GM23338 (cell line): ENCODE measurements at regions not wholly inside any gene's neighbourhood (a gene's known extent, or its start where the extent isn't known, plus 50 kb on each side); places are given as distances from the start of the nearest gene placed in this dataset.

Experiments
- ATAC-seq: fragments of 200-7000 bp; cut with Tn5 transposase; 3 replicates; pipeline ENCODE4 v1.9.1; 2020
- DNase-seq: peaks from one replicate; pipeline ENCODE4 v3.0.0-alpha.2; 2015; ENCODE audit warnings: low spot score
- H2AFZ ChIP-seq: fragments of 200-600 bp; sonication (generic); 2 replicates; pipeline ENCODE4 v1.8.0; 2016; ENCODE audit warnings: antibody characterized with exemption, mild to moderate bottlenecking, moderate library complexity
- H3F3A ChIP-seq: fragments of 200-600 bp; sonication (generic); replicated peaks from 2 replicates; pipeline ENCODE4 v1.8.0; 2017; ENCODE audit warnings: antibody characterized with exemption, mixed run types, low read depth
- H3K27ac ChIP-seq: fragments of 200-600 bp; sonication (generic); 2 replicates; pipeline ENCODE4 v1.6.1; 2016; ENCODE audit warnings: low read depth
- H3K27me3 ChIP-seq: fragments of 200-600 bp; sonication (generic); 2 replicates; pipeline ENCODE4 v1.8.0; 2016; ENCODE audit warnings: mild to moderate bottlenecking, mixed run types, moderate library complexity; ENCODE audit not compliant: insufficient read depth
- H3K36me3 ChIP-seq: fragments of 200-600 bp; sonication (generic); 2 replicates; pipeline ENCODE4 v1.8.0; 2016; ENCODE audit warnings: mild to moderate bottlenecking; ENCODE audit not compliant: insufficient read depth
- H3K4me1 ChIP-seq: fragments of 200-600 bp; sonication (generic); 2 replicates; pipeline ENCODE4 v1.8.0; 2016; ENCODE audit warnings: mild to moderate bottlenecking, moderate library complexity; ENCODE audit not compliant: insufficient read depth
- H3K4me2 ChIP-seq: fragments of 200-600 bp; sonication (generic); 2 replicates; pipeline ENCODE4 v1.7.1; 2017; ENCODE audit warnings: mixed run types
- H3K4me3 ChIP-seq: fragments of 200-600 bp; sonication (generic); 2 replicates; pipeline ENCODE4 v1.6.1; 2016; ENCODE audit warnings: mixed run types
- H3K79me2 ChIP-seq: fragments of 200-600 bp; sonication (generic); replicated peaks from 2 replicates; pipeline ENCODE4 v1.8.0; 2017; ENCODE audit warnings: mild to moderate bottlenecking; ENCODE audit not compliant: insufficient read depth
- H3K9me2 ChIP-seq: fragments of 200-600 bp; sonication (generic); 2 replicates; pipeline ENCODE4 v1.8.0; 2017; ENCODE audit not compliant: insufficient read depth
- H4K20me1 ChIP-seq: fragments of 200-600 bp; sonication (generic); replicated peaks from 2 replicates; pipeline ENCODE4 v1.8.0; 2017; ENCODE audit warnings: mild to moderate bottlenecking; ENCODE audit not compliant: insufficient read depth
- H3K27ac Mint-ChIP-seq: 2 replicates; pipeline ENCODE4 v1.8.0; 2020; ENCODE audit warnings: inconsistent platforms, mild to moderate bottlenecking, moderate library complexity, mixed read lengths
- H3K27me3 Mint-ChIP-seq: 3 replicates; pipeline ENCODE4 v1.8.0; 2022; ENCODE audit warnings: low read depth, mild to moderate bottlenecking, moderate library complexity, mixed read lengths, inconsistent platforms; ENCODE audit not compliant: insufficient read depth, poor library complexity
- H3K36me3 Mint-ChIP-seq: 3 replicates; pipeline ENCODE4 v1.8.0; 2021; ENCODE audit warnings: low read depth, mild to moderate bottlenecking, inconsistent platforms, moderate library complexity, mixed read lengths
- H3K4me1 Mint-ChIP-seq: 3 replicates; pipeline ENCODE4 v1.8.0; 2020; ENCODE audit warnings: mild to moderate bottlenecking, inconsistent platforms, mixed read lengths
- H3K4me3 Mint-ChIP-seq: 3 replicates; pipeline ENCODE4 v1.8.0; 2021; ENCODE audit warnings: moderate library complexity, mild to moderate bottlenecking, inconsistent platforms, mixed read lengths
- H3K9me3 Mint-ChIP-seq: 3 replicates; pipeline ENCODE4 v1.8.0; 2020; ENCODE audit warnings: moderate library complexity, mild to moderate bottlenecking, inconsistent platforms, mixed read lengths
- CREB1 ChIP-seq: fragments of 250-450 bp; sonication (Bioruptor Pico); IDR thresholded peaks from 2 replicates; pipeline ENCODE4 v1.5.0; 2020; ENCODE audit warnings: low read depth, mild to moderate bottlenecking, moderate library complexity
- CTCF ChIP-seq, 2 experiments: fragments of 200-600 bp in 1 of 2; sonication (generic) in 1 of 2; conservative IDR thresholded peaks; 2 replicates each; pipeline versions ENCODE4 v1.5.1 to v1.6.1; 2016 to 2017; ENCODE audit warnings: antibody characterized with exemption in 2 of 2, low read depth in 2 of 2, mild to moderate bottlenecking in 2 of 2, moderate library complexity in 1 of 2
- ETS1 ChIP-seq: IDR thresholded peaks from 2 replicates; pipeline ENCODE4 v1.6.1; 2016; ENCODE audit warnings: antibody characterized with exemption
- EZH2 ChIP-seq: fragments of 200-600 bp; sonication (generic); IDR thresholded peaks from one replicate; pipeline ENCODE4 v1.8.0; 2017; ENCODE audit warnings: antibody characterized with exemption, mild to moderate bottlenecking, low read depth; ENCODE audit not compliant: unreplicated experiment
- EZH2phosphoT487 ChIP-seq: fragments of 200-600 bp; sonication (generic); IDR thresholded peaks from one replicate; pipeline ENCODE4 v1.8.1; 2018; ENCODE audit warnings: antibody characterized with exemption; ENCODE audit not compliant: unreplicated experiment
- JUNB ChIP-seq: IDR thresholded peaks from one replicate; pipeline ENCODE4 v1.6.1; 2016; ENCODE audit warnings: antibody characterized with exemption; ENCODE audit not compliant: unreplicated experiment
- NANOG ChIP-seq: IDR thresholded peaks from 2 replicates; pipeline ENCODE4 v1.6.1; 2016; ENCODE audit warnings: antibody characterized with exemption, borderline replicate concordance
- POLR2AphosphoS5 ChIP-seq: IDR thresholded peaks from 2 replicates; pipeline ENCODE4 v1.6.1; 2016; ENCODE audit warnings: antibody characterized with exemption, low read depth
- REST ChIP-seq: IDR thresholded peaks from one replicate; pipeline ENCODE4 v1.6.1; 2018; ENCODE audit warnings: antibody characterized with exemption; ENCODE audit not compliant: unreplicated experiment
- STAT1 ChIP-seq: IDR thresholded peaks from one replicate; pipeline ENCODE4 v1.6.1; 2016; ENCODE audit warnings: antibody characterized with exemption; ENCODE audit not compliant: unreplicated experiment
- ZNF114 ChIP-seq: fragments of 250-450 bp; sonication (Bioruptor Pico); IDR thresholded peaks from 2 replicates; pipeline ENCODE4 v1.5.0; 2020; ENCODE audit warnings: mild to moderate bottlenecking, moderate library complexity
- ZNF331 ChIP-seq: fragments of 250-450 bp; sonication (Bioruptor Pico); IDR thresholded peaks from 2 replicates; pipeline ENCODE4 v1.5.0; 2020; ENCODE audit warnings: low read depth, mild to moderate bottlenecking, moderate library complexity
- ZNF462 ChIP-seq: fragments of 250-450 bp; sonication (Bioruptor Pico); IDR thresholded peaks from 2 replicates; pipeline ENCODE4 v1.5.0; 2020; ENCODE audit warnings: mild to moderate bottlenecking, moderate library complexity

DNA sequence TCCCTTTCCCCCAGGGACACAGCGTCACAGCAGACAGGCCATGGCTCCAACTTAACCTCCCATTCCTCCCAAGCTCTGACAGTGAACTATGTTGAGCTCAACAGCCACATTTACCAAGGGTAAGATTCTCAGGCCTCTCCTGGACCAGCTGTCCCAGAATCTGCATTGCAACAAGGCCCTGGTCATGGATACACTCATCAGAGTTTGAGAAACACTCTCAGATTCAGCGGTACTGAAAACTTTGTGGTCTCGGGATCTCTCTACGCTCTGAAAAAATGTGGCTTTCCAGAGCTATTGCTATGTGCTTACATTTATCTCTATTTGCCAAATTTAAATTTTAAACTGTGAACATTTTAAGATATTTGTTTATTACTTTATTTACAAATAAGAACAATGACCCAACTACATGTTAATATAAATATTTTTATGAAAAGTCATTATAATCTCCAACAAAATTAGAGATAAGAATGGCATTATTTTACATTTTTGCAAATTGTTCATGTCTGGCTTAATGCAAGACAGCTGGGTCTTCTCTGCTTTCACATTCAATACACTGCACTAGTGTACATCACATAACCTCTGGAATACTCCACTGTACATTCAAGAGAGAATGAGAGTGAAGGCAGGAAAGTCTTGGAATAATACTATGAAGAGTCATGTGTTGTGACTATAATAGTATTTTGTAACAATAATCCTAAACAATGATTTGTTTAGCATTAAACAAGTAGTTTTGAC is 190.9 kb upstream of the PITRM1 start:
- Histone ChIP-seq H3K4me1 (no peaks in the 10 kb centered on the region), H3K79me2 (no peaks in the 10 kb centered on the region), H4K20me1 (no peaks in the 10 kb centered on the region), H3K4me2 (no peak overlapping the region), H3K36me3 (no peaks in the 10 kb centered on the region), H3K4me3 (no peak overlapping the region), H3K9me2 (0 out of 2 replicates have a peak, but pooled peaks cover 2% of the 10 kb centered on the region), H3K27ac (no peak overlapping the region), H2AFZ (no peak overlapping the region), H3F3A (no peaks in the 10 kb centered on the region), H3K27me3 (no peaks in the 10 kb centered on the region)
- ATAC-seq = no peak
- H3K4me3 Mint-ChIP-seq = no peak overlapping the region
- TF ChIP-seq STAT1 (no peak), ETS1 (no peak), CREB1 (no peak), EZH2phosphoT487 (no peak), NANOG (no peak), ZNF462 (CRISPR knock-in tag) (no peak), JUNB (no peak), CTCF (conservative IDR thresholded peaks at IDR 0.05; ENCODE audit: low read depth in 2 of 2) (no peak), ZNF114 (CRISPR knock-in tag) (no peak), REST (no peak), POLR2AphosphoS5 (no peak), ZNF331 (CRISPR knock-in tag) (no peak), EZH2 (no peak)
- no peak for DNase-seq
- no peaks in the 10 kb centered on the region for H3K4me1 Mint-ChIP-seq
- H3K36me3 Mint-ChIP-seq = peaks cover 32% of the 10 kb centered on the region
- no peak overlapping the region for H3K27ac Mint-ChIP-seq
- peaks cover 42% of the 10 kb centered on the region for H3K9me3 Mint-ChIP-seq
- H3K27me3 Mint-ChIP-seq = peaks cover 3% of the 10 kb centered on the region
